Hepatocyte (in vitro differentiated cells): ENCODE measurements at regions not wholly inside any gene's neighbourhood (a gene's known extent, or its start where the extent isn't known, plus 50 kb on each side); places are given as distances from the start of the nearest gene placed in this dataset.

ENCODE experiments used
- CTCF ChIP-seq: fragments of 200-600 bp; sonication (generic); IDR thresholded peaks from 2 replicates; pipeline ENCODE4 v1.5.1; 2016; ENCODE audit warnings: antibody characterized with exemption, mild to moderate bottlenecking; ENCODE audit not compliant: poor library complexity
- EZH2 ChIP-seq: fragments of 200-600 bp; sonication (generic); IDR thresholded peaks from 2 replicates; pipeline ENCODE4 v1.6.1; 2016; ENCODE audit warnings: antibody characterized with exemption, mild to moderate bottlenecking, borderline replicate concordance
- EZH2phosphoT487 ChIP-seq: fragments of 200-600 bp; sonication (generic); IDR thresholded peaks from one replicate; pipeline ENCODE4 v1.6.1; 2018; ENCODE audit warnings: antibody characterized with exemption, mild to moderate bottlenecking, low read depth, moderate library complexity; ENCODE audit not compliant: unreplicated experiment, severe bottlenecking

- TF ChIP-seq CTCF = no peak
- no peak for TF ChIP-seq EZH2
- TF ChIP-seq EZH2phosphoT487 = no peak
Observed at GRCh38 chr6:113805173-113805790, 51.9 kb upstream of the MARCKS start.
